ENCODE measurements at regions not wholly inside any gene's neighbourhood (a gene's known extent, or its start where the extent isn't known, plus 50 kb on each side); places are given as distances from the start of the nearest gene placed in this dataset.

DNA sequence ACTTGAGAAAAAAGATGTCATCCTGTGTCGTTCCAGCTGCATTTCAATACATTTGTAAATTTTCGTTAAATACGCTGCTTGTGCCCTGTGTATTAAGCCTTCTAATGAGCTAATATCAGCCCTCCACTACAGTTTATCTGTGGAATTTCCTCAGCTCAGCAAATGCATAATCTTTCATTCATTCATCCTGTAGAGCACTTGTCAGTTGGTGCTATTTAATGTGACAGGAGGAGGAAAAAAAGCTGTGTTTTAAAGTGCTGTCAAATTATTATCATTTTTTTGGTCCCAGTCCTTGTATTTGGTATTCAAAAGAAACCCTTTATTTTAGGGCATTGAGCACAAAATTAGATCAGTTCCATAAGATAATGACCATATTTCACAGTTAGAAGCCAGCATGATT is 184.7 kb downstream of the FAT3 start:
- TF ChIP-seq HDAC2 (IDR thresholded peaks at IDR 0.05; ENCODE audit: borderline replicate concordance in 1 of 2, low read depth in 2 of 2, low read length in 2 of 2) (no peak), SUZ12 (IDR thresholded peaks at IDR 0.05; ENCODE audit: low read length) (no peak), EZH2 (IDR thresholded peaks at IDR 0.05; ENCODE audit: low read depth, low read length, severe bottlenecking) (no peak), RXRA (IDR thresholded peaks at IDR 0.05; ENCODE audit: insufficient read depth, low read depth, low read length) (no peak)
- TF ChIP-seq, protein P1, sequence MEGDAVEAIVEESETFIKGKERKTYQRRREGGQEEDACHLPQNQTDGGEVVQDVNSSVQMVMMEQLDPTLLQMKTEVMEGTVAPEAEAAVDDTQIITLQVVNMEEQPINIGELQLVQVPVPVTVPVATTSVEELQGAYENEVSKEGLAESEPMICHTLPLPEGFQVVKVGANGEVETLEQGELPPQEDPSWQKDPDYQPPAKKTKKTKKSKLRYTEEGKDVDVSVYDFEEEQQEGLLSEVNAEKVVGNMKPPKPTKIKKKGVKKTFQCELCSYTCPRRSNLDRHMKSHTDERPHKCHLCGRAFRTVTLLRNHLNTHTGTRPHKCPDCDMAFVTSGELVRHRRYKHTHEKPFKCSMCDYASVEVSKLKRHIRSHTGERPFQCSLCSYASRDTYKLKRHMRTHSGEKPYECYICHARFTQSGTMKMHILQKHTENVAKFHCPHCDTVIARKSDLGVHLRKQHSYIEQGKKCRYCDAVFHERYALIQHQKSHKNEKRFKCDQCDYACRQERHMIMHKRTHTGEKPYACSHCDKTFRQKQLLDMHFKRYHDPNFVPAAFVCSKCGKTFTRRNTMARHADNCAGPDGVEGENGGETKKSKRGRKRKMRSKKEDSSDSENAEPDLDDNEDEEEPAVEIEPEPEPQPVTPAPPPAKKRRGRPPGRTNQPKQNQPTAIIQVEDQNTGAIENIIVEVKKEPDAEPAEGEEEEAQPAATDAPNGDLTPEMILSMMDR (IDR thresholded peaks at IDR 0.05; ENCODE audit: control extremely low read depth in 1 of 3, insufficient read depth in 1 of 3, low read depth in 1 of 3, low read length in 3 of 3): no peak
